WTC11 (cell line): ENCODE measurements at regions not wholly inside any gene's neighbourhood (a gene's known extent, or its start where the extent isn't known, plus 50 kb on each side); places are given as distances from the start of the nearest gene placed in this dataset.

Experiments
- ELF4 ChIP-seq: sonication (generic); formaldehyde crosslinking; IDR thresholded peaks from 2 replicates; pipeline ENCODE4 v1.8.1; 2022; ENCODE audit warnings: low read depth, mild to moderate bottlenecking, moderate library complexity, missing genetic modification reagents
- TF ChIP-seq, protein P1 (sequence below): sonication (generic); formaldehyde crosslinking; conservative IDR thresholded peaks from 2 replicates; pipeline ENCODE4 v1.8.1; 2023; ENCODE audit warnings: mild to moderate bottlenecking, low read depth, missing genetic modification reagents, moderate library complexity
- TF ChIP-seq, protein P2 (sequence below): sonication (generic); formaldehyde crosslinking; IDR thresholded peaks from 2 replicates; pipeline ENCODE4 v1.8.0; 2022; ENCODE audit warnings: mild to moderate bottlenecking, missing genetic modification reagents

DNA sequence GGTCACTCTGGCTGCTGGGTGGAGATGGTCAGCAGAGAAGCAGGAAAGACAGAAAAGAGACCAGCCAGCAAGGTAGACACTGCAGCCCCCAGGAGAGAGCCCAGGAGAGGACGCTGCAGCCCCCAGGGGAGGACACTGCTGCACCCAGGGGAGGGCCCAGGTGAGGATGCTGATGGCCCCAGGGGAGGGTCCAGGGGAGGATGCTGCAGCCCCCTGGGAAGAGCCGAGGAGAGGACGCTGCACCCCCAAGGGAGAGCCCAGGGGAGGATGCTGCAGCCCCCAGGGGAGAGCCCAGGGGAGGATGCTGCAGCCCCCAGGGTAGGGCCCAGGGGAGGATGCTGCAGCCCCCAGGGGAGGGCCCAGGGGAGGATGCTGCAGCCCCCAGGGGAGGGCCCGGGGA is 196.7 kb upstream of the NSMCE3 start:
- TF ChIP-seq, protein P1, sequence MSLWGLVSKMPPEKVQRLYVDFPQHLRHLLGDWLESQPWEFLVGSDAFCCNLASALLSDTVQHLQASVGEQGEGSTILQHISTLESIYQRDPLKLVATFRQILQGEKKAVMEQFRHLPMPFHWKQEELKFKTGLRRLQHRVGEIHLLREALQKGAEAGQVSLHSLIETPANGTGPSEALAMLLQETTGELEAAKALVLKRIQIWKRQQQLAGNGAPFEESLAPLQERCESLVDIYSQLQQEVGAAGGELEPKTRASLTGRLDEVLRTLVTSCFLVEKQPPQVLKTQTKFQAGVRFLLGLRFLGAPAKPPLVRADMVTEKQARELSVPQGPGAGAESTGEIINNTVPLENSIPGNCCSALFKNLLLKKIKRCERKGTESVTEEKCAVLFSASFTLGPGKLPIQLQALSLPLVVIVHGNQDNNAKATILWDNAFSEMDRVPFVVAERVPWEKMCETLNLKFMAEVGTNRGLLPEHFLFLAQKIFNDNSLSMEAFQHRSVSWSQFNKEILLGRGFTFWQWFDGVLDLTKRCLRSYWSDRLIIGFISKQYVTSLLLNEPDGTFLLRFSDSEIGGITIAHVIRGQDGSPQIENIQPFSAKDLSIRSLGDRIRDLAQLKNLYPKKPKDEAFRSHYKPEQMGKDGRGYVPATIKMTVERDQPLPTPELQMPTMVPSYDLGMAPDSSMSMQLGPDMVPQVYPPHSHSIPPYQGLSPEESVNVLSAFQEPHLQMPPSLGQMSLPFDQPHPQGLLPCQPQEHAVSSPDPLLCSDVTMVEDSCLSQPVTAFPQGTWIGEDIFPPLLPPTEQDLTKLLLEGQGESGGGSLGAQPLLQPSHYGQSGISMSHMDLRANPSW (CRISPR knock-in tag): no peak
- TF ChIP-seq ELF4: no peak
- TF ChIP-seq, protein P2, sequence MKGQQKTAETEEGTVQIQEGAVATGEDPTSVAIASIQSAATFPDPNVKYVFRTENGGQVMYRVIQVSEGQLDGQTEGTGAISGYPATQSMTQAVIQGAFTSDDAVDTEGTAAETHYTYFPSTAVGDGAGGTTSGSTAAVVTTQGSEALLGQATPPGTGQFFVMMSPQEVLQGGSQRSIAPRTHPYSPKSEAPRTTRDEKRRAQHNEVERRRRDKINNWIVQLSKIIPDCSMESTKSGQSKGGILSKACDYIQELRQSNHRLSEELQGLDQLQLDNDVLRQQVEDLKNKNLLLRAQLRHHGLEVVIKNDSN (CRISPR knock-in tag): no peak
